ENCODE measurements at regions not wholly inside any gene's neighbourhood (a gene's known extent, or its start where the extent isn't known, plus 50 kb on each side); places are given as distances from the start of the nearest gene placed in this dataset.

- H3K4me3 ChIP-seq (ENCODE audit: low read depth, low read length), result no peak overlapping the region
- H3K4me1 ChIP-seq (ENCODE audit: control insufficient read depth, insufficient read depth, low read length), result no peaks in the 10 kb centered on the region
- no peaks in the 10 kb centered on the region for H3K9me3 ChIP-seq (ENCODE audit: control insufficient read depth, insufficient read depth, low read depth, low read length)
- CTCF ChIA-PET, result no interaction called here
- TF ChIP-seq ZNF324 (tag by site-specific recombination; IDR thresholded peaks at IDR 0.05), result no peak
- no peak for TF ChIP-seq GLIS1 (tag by site-specific recombination; IDR thresholded peaks at IDR 0.05)
- TF ChIP-seq ZSCAN23 (tag by site-specific recombination; IDR thresholded peaks at IDR 0.05), result no peak
- TF ChIP-seq ZNF670 (tag by site-specific recombination; IDR thresholded peaks at IDR 0.05; ENCODE audit: low read depth), result no peak
- no peak for TF ChIP-seq GFI1B (tag by site-specific recombination; IDR thresholded peaks at IDR 0.05)
- no peak for TF ChIP-seq ZNF211 (tag by site-specific recombination; IDR thresholded peaks at IDR 0.05; ENCODE audit: low read depth)
- TF ChIP-seq ZNF354C (tag by site-specific recombination; IDR thresholded peaks at IDR 0.05; ENCODE audit: borderline replicate concordance, low read depth), result no peak
- no peak for TF ChIP-seq ZNF707 (tag by site-specific recombination; IDR thresholded peaks at IDR 0.05)
- no peak for TF ChIP-seq BCL11A (tag by site-specific recombination; IDR thresholded peaks at IDR 0.05; ENCODE audit: low read depth)
- no peak for TF ChIP-seq ZNF518A (tag by site-specific recombination; conservative IDR thresholded peaks at IDR 0.05; ENCODE audit: low read depth)
- no peak for TF ChIP-seq ZNF645 (tag by site-specific recombination; IDR thresholded peaks at IDR 0.05)
- no peak for TF ChIP-seq PBX3 (CRISPR knock-in tag; IDR thresholded peaks at IDR 0.05)
- TF ChIP-seq ZNF473 (tag by site-specific recombination; IDR thresholded peaks at IDR 0.05), result no peak
- no peak for TF ChIP-seq ZBTB26 (tag by site-specific recombination; optimal IDR thresholded peaks at IDR 0.05)
- TF ChIP-seq IKZF3 (tag by site-specific recombination; IDR thresholded peaks at IDR 0.05), result no peak
- no peak for TF ChIP-seq ZNF16 (tag by site-specific recombination; IDR thresholded peaks at IDR 0.05; ENCODE audit: low read depth)
- TF ChIP-seq ZNF2 (tag by site-specific recombination; IDR thresholded peaks at IDR 0.05), result no peak
- POLR2A ChIA-PET, result no interaction called here
- no peaks in the 10 kb centered on the region for H3K36me3 ChIP-seq (ENCODE audit: control insufficient read depth in 2 of 2, insufficient read depth in 1 of 2, low read length in 2 of 2)
- H3K27ac ChIP-seq (ENCODE audit: extremely low read depth, low read depth, low read length), result no peak overlapping the region
Observed at GRCh38 chr4:189420572-189420971, 520.1 kb upstream of the FRG1 start.

GRCh38 chr4:189436207-189436606, 504.5 kb upstream of the FRG1 start:
- ChIA-PET CTCF (interaction anchor here (0.6 to 1.0 kb wide), 7 partner anchors 9 to 468 kb away, joined by 3 to 5 read pairs (median 3); no protein-coding TSS in a partner anchor), POLR2A (no interaction called here)
- TF ChIP-seq ZNF394 (tag by site-specific recombination; IDR thresholded peaks at IDR 0.05; ENCODE audit: borderline replicate concordance) (no peak), SETDB1 (IDR thresholded peaks at IDR 0.05; ENCODE audit: insufficient read length, low read length) (peak; percentile 9)

More at GRCh38 chr4:189436207-189436606, 504.5 kb upstream of the FRG1 start:
- Histone ChIP-seq H3K9me3 (ENCODE audit: control insufficient read depth, insufficient read depth, low read depth, low read length) (no peaks in the 10 kb centered on the region), H3K4me1 (ENCODE audit: control insufficient read depth, insufficient read depth, low read length) (no peaks in the 10 kb centered on the region), H3K27ac (ENCODE audit: extremely low read depth, low read depth, low read length) (no peak overlapping the region), H3K36me3 (ENCODE audit: control insufficient read depth in 2 of 2, insufficient read depth in 1 of 2, low read length in 2 of 2) (no peaks in the 10 kb centered on the region), H3K4me3 (ENCODE audit: low read depth, low read length) (no peak overlapping the region)
